RKO (cell line): ENCODE measurements at regions not wholly inside any gene's neighbourhood (a gene's known extent, or its start where the extent isn't known, plus 50 kb on each side); places are given as distances from the start of the nearest gene placed in this dataset.

ENCODE experiments used
- DNase-seq: peaks from one replicate; pipeline ENCODE4 v3.0.0-alpha.2; 2016; ENCODE audit warnings: low spot score

GRCh38 chr1:60984062-60984799 is 98.1 kb upstream of the NFIA start:
- no peak for DNase-seq

DNA sequence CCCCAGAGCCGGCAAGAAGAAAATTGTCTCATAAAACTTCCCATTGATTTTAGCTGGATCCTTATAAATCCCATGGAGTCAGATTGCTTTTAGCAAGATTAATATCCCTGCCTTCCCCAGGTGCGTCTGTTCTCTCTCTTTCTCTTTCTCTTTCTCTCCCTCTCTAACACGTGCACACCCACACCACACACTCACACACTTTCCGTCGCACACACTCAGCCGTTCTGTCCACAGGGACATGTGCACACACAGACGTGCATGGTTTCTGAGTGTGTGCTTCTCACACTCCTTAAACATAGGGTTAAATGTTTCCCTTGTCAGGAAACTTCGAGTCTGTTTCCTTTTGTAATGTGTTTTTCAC is 98.7 kb upstream of the NFIA start:
- DNase-seq: no peak

GRCh38 chr1:60982539-60982938 is 99.8 kb upstream of the NFIA start:
- DNase-seq: no peak

- no peak for DNase-seq
Observed at GRCh38 chr1:60981357-60981756, 101.0 kb upstream of the NFIA start.

- DNase-seq: peak; percentile 58
Observed at GRCh38 chr1:60978421-60979357, 103.7 kb upstream of the NFIA start.

DNA sequence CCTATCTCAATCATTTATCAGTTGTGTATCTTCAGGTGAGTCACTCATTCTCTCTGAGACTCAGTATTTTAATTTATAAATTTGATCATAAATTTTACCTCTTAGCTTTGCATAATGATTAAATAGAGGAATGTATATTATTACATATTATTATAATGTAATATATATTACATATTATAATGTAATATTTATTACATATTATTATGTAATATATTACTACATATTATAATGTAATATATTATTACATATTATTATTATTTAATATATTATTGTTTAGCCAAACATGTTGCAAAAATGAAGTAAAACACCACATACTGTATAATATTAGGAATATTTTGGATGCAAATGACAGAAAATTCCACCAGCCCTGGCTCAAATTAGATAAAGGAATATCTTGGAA is 104.7 kb upstream of the NFIA start:
- no peak for DNase-seq

DNA sequence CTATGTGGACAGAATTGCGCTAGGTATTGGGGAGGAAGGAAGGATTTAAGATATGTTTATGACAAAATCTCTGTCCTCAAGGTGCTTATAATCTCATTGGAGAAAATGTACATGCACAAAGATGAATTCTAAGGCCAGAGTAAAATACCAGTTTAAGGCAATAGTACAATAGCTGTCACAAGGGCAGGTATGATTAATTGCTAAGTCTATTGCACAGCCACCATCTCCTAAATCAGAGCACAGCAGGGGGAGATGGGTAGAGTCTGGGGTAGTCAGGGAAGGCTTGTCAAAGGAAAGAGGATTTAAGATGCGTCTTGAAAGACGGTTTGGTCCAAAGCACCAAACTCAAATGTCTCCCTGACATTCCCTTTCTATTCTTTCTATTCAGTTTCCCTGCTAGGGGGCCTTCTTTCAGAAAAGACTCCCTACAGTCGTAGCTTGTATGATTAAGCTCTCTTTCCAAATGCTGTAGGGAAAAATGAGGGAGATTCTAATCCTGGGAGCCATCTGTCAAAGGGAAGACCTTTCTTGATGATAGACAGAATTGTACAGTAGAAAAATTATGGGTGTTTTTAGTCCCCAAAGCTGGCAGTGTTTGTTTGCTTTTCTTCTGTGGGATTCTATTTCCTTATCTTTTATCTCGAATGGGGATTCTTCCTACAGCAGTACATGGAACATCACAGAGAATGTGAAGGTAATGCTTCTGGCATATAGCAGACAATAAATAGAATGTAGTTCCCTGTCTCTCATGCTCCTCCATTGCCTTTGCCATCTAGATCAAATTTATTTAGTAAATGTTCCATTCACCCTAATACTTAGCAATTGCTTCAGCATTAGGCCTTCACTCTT is 107.6 kb upstream of the NFIA start:
- DNase-seq: no peak

DNA sequence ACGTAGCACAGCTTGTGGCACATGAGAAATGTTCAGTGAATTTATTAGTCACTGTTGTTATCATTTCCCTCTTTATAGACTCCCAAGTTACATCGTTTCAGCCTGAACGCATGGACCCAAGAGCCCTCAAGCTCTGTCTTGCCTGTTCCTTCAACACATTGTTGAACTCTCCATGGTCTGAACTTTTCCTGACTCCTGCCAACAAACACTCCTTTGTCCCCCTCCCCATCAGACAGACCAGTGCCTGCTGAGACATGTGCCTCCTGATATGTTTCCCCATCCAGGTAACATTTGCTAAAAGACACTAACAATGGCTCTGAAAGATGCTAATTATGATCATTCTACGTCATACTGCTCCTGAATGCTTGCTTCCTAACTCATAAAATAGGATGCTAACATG is 108.7 kb upstream of the NFIA start:
- no peak for DNase-seq

GRCh38 chr1:60972841-60973364 is 109.5 kb upstream of the NFIA start:
- DNase-seq: peak; percentile 71

GRCh38 chr1:60971330-60971729 is 111.0 kb upstream of the NFIA start:
- DNase-seq: no peak

DNA sequence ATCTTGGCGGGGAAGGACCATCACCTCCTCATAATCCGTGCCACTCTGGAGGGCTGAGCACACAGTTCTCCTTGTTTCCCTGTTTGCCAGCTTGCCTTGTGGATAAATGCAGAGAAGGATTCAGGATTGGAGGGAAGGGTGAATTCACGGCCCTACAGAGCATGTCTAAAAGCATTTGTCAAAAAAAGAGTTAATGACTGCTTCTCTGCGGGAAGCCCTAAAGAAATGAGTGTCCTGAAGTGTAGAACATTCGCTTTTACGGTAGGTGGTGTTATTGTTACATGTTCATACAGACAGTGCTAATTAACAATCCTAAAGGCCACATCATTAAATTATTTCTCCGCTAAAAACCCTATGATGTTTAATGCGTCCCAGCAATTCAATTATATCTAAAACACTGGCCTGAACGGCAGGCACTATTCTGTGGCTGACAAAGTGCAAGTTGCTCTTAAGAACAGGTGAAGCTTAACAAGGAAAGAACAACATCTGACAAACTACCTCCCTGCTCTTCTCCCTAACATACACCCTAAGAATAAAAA is 112.3 kb upstream of the NFIA start:
- DNase-seq: peak; percentile 70

GRCh38 chr1:60965280-60965854 is 117.0 kb upstream of the NFIA start:
- DNase-seq: no peak

DNA sequence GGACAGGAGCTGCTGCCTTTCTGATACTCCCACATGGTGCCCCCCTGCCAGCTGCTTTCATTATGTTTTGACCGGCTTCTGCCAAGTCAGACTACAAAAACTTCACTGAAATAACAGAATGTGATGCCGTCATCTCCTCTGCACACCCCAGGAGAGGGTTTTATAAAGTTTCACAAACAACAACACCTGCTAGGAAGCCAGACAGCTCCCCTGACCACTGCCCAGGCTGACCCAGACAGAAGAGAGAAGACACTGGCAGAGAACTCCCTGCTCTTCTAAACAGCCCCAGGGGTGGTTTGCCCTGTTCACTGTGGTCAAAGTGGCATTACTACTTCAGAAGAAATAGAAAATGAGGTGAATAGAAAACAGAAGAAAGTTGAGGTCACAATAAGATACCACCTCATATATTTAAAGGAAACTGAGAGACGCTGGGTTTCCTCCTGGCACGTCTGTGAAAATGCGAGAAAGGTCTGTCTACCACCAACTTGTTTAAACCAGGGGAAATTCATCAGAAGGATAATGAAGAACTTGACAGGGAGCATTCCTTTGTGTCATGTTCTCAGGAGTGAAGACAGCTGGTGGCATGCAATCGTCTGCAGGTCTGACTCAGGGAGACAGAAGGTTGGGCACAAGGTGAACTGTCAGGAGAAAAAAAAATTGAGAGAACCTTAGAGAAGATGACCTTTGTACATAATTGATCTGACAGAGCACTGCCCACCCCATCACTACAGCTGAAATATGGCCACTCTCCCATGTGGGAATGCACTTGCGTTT is 119.0 kb upstream of the NFIA start:
- no peak for DNase-seq

- no peak for DNase-seq
Observed at GRCh38 chr1:60960891-60961461, 121.4 kb upstream of the NFIA start.

DNA sequence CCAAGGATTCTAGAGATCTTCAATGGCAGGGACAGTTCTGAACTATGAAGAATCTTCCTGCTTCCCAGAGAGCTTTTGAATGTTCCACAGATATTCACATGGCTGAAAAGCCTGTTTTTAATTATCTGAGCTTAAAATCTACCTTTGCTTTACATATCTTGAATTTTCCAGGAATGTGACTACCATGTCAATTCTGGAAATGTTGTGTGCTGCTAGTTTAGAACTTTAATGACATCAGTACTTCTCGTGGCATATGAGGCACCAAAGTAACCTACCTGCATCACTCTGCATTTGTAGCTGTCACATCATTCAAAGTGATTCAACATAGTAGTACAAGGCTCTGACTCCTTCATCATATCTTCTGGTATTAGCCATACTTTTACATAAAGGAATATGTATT is 122.7 kb upstream of the NFIA start:
- DNase-seq: no peak

- DNase-seq: no peak
Observed at GRCh38 chr1:60958001-60958400, 124.4 kb upstream of the NFIA start.

DNA sequence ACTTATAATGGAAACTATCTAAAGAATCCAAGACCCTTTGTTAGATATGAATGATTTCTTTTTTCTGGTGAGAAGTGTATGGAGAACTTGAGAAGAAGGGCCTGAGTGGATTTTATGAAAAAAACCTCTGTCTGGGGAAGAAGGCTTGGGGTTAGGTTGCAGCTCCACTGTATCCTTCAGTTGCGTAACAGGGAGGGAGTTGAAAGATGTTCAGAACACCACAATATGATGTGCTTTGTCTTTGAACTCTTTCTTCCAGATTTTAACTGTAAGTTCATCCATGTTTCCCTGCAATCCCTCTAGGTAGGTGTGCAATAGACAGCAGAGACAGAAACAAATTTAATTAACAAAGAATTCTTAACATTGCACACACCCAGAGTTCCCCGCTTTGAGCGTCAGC is 125.8 kb upstream of the NFIA start:
- no peak for DNase-seq

- no peak for DNase-seq
Observed at GRCh38 chr1:60952612-60953111, 129.7 kb upstream of the NFIA start.

DNA sequence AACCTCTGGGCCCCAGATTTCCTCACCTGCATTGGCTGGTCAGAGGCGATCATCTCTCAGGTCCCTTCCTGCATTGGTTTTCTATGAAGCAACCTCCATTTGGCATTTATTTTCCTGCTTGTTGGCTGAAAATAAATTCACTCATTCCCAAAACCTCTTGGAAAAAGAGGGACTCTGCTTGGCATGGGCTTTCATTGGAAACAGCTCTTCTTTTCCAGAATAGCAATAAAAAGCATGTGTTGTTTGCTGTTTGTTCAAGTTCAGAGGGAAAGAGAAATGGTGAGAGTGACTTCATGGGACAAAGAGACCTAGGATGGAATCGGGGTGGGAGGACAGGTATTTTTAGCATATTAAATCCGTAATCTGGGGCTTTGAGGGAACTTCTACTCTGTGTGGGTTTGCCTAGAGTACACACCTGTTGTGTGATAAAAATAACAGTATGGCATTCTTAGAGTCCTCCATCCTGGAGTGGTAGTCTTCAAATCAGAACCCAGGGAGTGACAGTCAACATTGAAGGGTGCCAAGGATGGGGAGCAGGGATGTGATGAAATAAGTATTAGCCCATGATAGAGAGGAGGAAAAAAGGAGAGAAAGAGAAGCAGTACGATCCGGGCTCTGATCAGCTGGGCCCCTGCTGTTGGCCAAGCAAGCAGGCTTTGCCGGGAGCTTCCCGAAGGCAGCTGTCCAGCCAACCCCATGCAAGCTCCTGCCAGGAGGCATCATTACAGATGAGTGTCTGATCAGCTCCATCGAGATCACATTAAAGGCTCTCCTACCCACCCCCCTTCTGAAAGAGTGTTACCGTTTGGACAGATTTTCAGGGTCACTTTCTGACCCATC is 131.9 kb upstream of the NFIA start:
- DNase-seq: no peak
